ENCODE measurements at regions not wholly inside any gene's neighbourhood (a gene's known extent, or its start where the extent isn't known, plus 50 kb on each side); places are given as distances from the start of the nearest gene placed in this dataset.

GRCh38 chr7:34247468-34247867 lies 342.1 kb downstream of the BMPER start:
- DNase-seq: no peak
- Histone ChIP-seq H3K27ac (no peak overlapping the region), H3K27me3 (no peaks in the 10 kb centered on the region), H3K4me1 (no peaks in the 10 kb centered on the region), H3K9me3 (no peaks in the 10 kb centered on the region), H3K36me3 (no peaks in the 10 kb centered on the region), H3K4me3 (no peak overlapping the region)
- intact Hi-C loops (cut with DNase I; ENCODE audit: low total_unique reads): no loop called here
- WGBS, 2 donors (ENCODE audit: low coverage in 1 of 2): 80% methylated on average over 1 of the region's 1 CpG; no CpG with 5 or more reads in 1 of the 2 donors
- in situ Hi-C loops (cut with MboI; ENCODE audit: low pct_ligation_motif_present in 1 of 4, low pct_unique_long_range_greater_than_20kb in 1 of 4, low sequenced_read_pairs in 3 of 4): no loop called here
- TF ChIP-seq, protein P1, sequence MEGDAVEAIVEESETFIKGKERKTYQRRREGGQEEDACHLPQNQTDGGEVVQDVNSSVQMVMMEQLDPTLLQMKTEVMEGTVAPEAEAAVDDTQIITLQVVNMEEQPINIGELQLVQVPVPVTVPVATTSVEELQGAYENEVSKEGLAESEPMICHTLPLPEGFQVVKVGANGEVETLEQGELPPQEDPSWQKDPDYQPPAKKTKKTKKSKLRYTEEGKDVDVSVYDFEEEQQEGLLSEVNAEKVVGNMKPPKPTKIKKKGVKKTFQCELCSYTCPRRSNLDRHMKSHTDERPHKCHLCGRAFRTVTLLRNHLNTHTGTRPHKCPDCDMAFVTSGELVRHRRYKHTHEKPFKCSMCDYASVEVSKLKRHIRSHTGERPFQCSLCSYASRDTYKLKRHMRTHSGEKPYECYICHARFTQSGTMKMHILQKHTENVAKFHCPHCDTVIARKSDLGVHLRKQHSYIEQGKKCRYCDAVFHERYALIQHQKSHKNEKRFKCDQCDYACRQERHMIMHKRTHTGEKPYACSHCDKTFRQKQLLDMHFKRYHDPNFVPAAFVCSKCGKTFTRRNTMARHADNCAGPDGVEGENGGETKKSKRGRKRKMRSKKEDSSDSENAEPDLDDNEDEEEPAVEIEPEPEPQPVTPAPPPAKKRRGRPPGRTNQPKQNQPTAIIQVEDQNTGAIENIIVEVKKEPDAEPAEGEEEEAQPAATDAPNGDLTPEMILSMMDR (IDR thresholded peaks at IDR 0.05): no peak
- TF ChIP-seq EP300 (IDR thresholded peaks at IDR 0.05; ENCODE audit: low read depth) (no peak), POLR2A (IDR thresholded peaks at IDR 0.05) (no peak), POLR2AphosphoS5 (IDR thresholded peaks at IDR 0.05) (no peak)

DNA sequence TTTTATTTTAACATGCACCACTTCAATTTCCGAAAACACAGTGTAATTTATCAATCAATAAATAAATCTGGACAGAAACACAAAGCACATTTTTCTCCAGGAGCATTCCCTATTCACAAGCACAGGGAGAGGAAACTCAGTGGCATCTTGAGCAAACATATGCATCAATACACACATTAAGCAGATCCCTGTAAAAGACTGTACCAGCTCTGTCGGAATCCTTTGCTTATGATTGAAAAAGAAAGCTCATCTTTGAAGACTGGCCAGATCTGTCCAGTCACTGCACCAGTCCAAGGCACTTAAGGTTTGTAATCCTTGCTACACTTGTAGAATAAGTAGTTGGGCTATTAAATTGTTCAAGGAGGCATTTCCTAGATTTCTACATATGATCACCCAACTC lies 343.9 kb downstream of the BMPER start:
- in situ Hi-C loops (cut with MboI; ENCODE audit: low pct_ligation_motif_present in 1 of 4, low pct_unique_long_range_greater_than_20kb in 1 of 4, low sequenced_read_pairs in 3 of 4): no loop called here
- TF ChIP-seq, protein P1 (IDR thresholded peaks at IDR 0.05): no peak
- TF ChIP-seq POLR2AphosphoS5 (IDR thresholded peaks at IDR 0.05) (no peak), POLR2A (IDR thresholded peaks at IDR 0.05) (no peak), EP300 (IDR thresholded peaks at IDR 0.05; ENCODE audit: low read depth) (no peak)
- no peak for DNase-seq
- 41 to 50% methylated on average over 1 to 2 of the region's 2 CpGs for WGBS, 2 donors (ENCODE audit: low coverage in 1 of 2)
- Histone ChIP-seq H3K9me3 (no peaks in the 10 kb centered on the region), H3K36me3 (no peaks in the 10 kb centered on the region), H3K27ac (no peak overlapping the region), H3K27me3 (no peaks in the 10 kb centered on the region), H3K4me3 (no peak overlapping the region), H3K4me1 (no peaks in the 10 kb centered on the region)
- intact Hi-C loops (cut with DNase I; ENCODE audit: low total_unique reads): no loop called here

GRCh38 chr7:34260279-34260678 lies 354.9 kb downstream of the BMPER start:
- Histone ChIP-seq H3K36me3 (no peaks in the 10 kb centered on the region), H3K27ac (no peak overlapping the region), H3K4me1 (no peaks in the 10 kb centered on the region), H3K9me3 (no peaks in the 10 kb centered on the region), H3K27me3 (no peaks in the 10 kb centered on the region), H3K4me3 (no peak overlapping the region)
- DNase-seq: no peak
- TF ChIP-seq POLR2A (IDR thresholded peaks at IDR 0.05): no peak
- TF ChIP-seq EP300 (IDR thresholded peaks at IDR 0.05; ENCODE audit: low read depth): no peak
- TF ChIP-seq, protein P1 (IDR thresholded peaks at IDR 0.05): no peak
- no peak for TF ChIP-seq POLR2AphosphoS5 (IDR thresholded peaks at IDR 0.05)
- in situ Hi-C loops (cut with MboI; ENCODE audit: low pct_ligation_motif_present in 1 of 4, low pct_unique_long_range_greater_than_20kb in 1 of 4, low sequenced_read_pairs in 3 of 4) (loop anchor here in 1 of 4 donors (25.0 kb wide), 1 partner anchor 98 kb away; no protein-coding TSS in a partner anchor), intact Hi-C loops (cut with DNase I; ENCODE audit: low total_unique reads) (no loop called here)

DNA sequence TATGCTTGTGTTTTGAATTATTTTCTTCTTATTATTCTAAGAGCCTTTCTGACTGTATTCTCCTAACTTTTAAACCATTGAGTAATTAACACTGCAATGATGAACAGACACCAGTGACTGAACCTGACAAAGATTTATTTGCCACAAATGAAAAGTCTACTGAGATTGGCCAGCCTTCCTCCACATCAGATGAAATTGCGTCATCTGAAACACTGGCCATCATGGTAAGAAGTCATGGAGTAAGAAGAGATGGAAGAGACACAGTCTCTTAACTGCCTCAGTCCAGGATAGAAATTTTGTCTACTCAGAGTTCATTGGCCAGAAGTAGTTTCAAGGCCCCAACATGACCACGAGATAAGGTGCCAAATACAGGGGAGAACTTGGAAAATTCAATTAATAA lies 357.8 kb downstream of the BMPER start:
- 75 to 78% methylated on average over 2 of the region's 2 CpGs for WGBS, 2 donors (ENCODE audit: low coverage in 1 of 2)
- no peaks in the 10 kb centered on the region for H3K4me1 ChIP-seq
- H3K27ac ChIP-seq: no peak overlapping the region
- in situ Hi-C loops (cut with MboI; ENCODE audit: low pct_ligation_motif_present in 1 of 4, low pct_unique_long_range_greater_than_20kb in 1 of 4, low sequenced_read_pairs in 3 of 4): loop anchor here in 1 of 4 donors (25.0 kb wide), 1 partner anchor 101 kb away; no protein-coding TSS in a partner anchor
- TF ChIP-seq POLR2A (IDR thresholded peaks at IDR 0.05) (no peak), EP300 (IDR thresholded peaks at IDR 0.05; ENCODE audit: low read depth) (no peak), POLR2AphosphoS5 (IDR thresholded peaks at IDR 0.05) (no peak)
- TF ChIP-seq, protein P1 (IDR thresholded peaks at IDR 0.05): no peak
- no peak for DNase-seq
- intact Hi-C loops (cut with DNase I; ENCODE audit: low total_unique reads): no loop called here
- no peaks in the 10 kb centered on the region for H3K36me3 ChIP-seq
- H3K27me3 ChIP-seq: no peaks in the 10 kb centered on the region
- H3K9me3 ChIP-seq: no peaks in the 10 kb centered on the region
- H3K4me3 ChIP-seq: no peak overlapping the region

All from transverse colon (tissue), 4 donors.